A204.1 (cell line): ENCODE measurements at regions not wholly inside any gene's neighbourhood (a gene's known extent, or its start where the extent isn't known, plus 50 kb on each side); places are given as distances from the start of the nearest gene placed in this dataset.
A peak's percentile ranks its signal among the peaks of the same experiment; 100 is the strongest.
"Not testable (repeated sequence)": the region's sequence is repeated elsewhere in the genome, so short reads cannot be mapped to it uniquely, and the experiment has no call there.

ENCODE experiments used
- FAIRE-seq: peaks from 2 replicates; lab custom pipeline; 2012; peaks lifted over from hg19 to GRCh38; lab: Jason Lieb, UNC

GRCh38 chr9:73219985-73220626 lies 68.4 kb downstream of the ANXA1 start:
- no peak for FAIRE-seq

- no peak for FAIRE-seq
Observed at GRCh38 chr9:73223594-73223993, 71.9 kb downstream of the ANXA1 start.

- FAIRE-seq: no peak
Observed at GRCh38 chr9:73229543-73229942, 77.9 kb downstream of the ANXA1 start.

GRCh38 chr9:73230251-73230650 lies 78.6 kb downstream of the ANXA1 start:
- no peak for FAIRE-seq

- no peak for FAIRE-seq
Observed at GRCh38 chr9:73231203-73231602, 79.5 kb downstream of the ANXA1 start.

- FAIRE-seq: no peak
Observed at GRCh38 chr9:73233359-73234007, 81.8 kb downstream of the ANXA1 start.

GRCh38 chr9:73234008-73234360 lies 82.3 kb downstream of the ANXA1 start:
- no peak for FAIRE-seq

GRCh38 chr9:73237140-73237539 lies 85.5 kb downstream of the ANXA1 start:
- FAIRE-seq: no peak

GRCh38 chr9:73239570-73240265 lies 88.1 kb downstream of the ANXA1 start:
- FAIRE-seq: no peak

GRCh38 chr9:73243078-73243477 lies 91.4 kb downstream of the ANXA1 start:
- FAIRE-seq: no peak

GRCh38 chr9:73259086-73259696 lies 107.5 kb downstream of the ANXA1 start:
- no peak for FAIRE-seq

GRCh38 chr9:73260506-73260905 lies 108.8 kb downstream of the ANXA1 start:
- FAIRE-seq: no peak

GRCh38 chr9:73264631-73265030 lies 113.0 kb downstream of the ANXA1 start:
- no peak for FAIRE-seq

- FAIRE-seq: no peak
Observed at GRCh38 chr9:73265876-73266275, 114.2 kb downstream of the ANXA1 start.

GRCh38 chr9:73269430-73270101 lies 117.9 kb downstream of the ANXA1 start:
- peak; percentile 94 for FAIRE-seq

- no peak for FAIRE-seq
Observed at GRCh38 chr9:73270967-73271721, 119.5 kb downstream of the ANXA1 start.

GRCh38 chr9:73280113-73280512 lies 128.4 kb downstream of the ANXA1 start:
- FAIRE-seq: no peak

- no peak for FAIRE-seq
Observed at GRCh38 chr9:73284377-73284776, 132.7 kb downstream of the ANXA1 start.

- FAIRE-seq: no peak
Observed at GRCh38 chr9:73294336-73294735, 142.7 kb downstream of the ANXA1 start.

GRCh38 chr9:73325983-73326382 lies 174.3 kb downstream of the ANXA1 start:
- FAIRE-seq: no peak

- no peak for FAIRE-seq
Observed at GRCh38 chr9:73327149-73327548, 175.5 kb downstream of the ANXA1 start.

- FAIRE-seq: not testable (repeated sequence)
Observed at GRCh38 chr9:73337182-73337581, 185.5 kb downstream of the ANXA1 start.
